ENCODE measurements at regions not wholly inside any gene's neighbourhood (a gene's known extent, or its start where the extent isn't known, plus 50 kb on each side); places are given as distances from the start of the nearest gene placed in this dataset.

GRCh38 chr21:41636636-41637630 is 129.0 kb upstream of the TMPRSS2 start:
- H3K4me1 Mint-ChIP-seq, result no peaks in the 10 kb centered on the region
- no peak overlapping the region for H3K27ac Mint-ChIP-seq
- CTCF ChIA-PET, result interaction anchor here (1.2 kb wide), 1 partner anchor 354 kb away, joined by 3 read pairs; no protein-coding TSS in a partner anchor
- no peak for DNase-seq
- H3K36me3 Mint-ChIP-seq, result no peaks in the 10 kb centered on the region
- H3K27me3 Mint-ChIP-seq, result peaks cover 37% of the 10 kb centered on the region
- H3K9me3 Mint-ChIP-seq, result no peaks in the 10 kb centered on the region
- H3K4me3 Mint-ChIP-seq, result no peak overlapping the region

GRCh38 chr21:41635874-41636273 is 127.9 kb upstream of the TMPRSS2 start:
- no peaks in the 10 kb centered on the region for H3K4me1 Mint-ChIP-seq
- no peak overlapping the region for H3K4me3 Mint-ChIP-seq
- no peak overlapping the region for H3K27ac Mint-ChIP-seq
- H3K36me3 Mint-ChIP-seq, result no peaks in the 10 kb centered on the region
- CTCF ChIA-PET, result no interaction called here
- no peak for DNase-seq
- H3K27me3 Mint-ChIP-seq, result peaks cover 29% of the 10 kb centered on the region
- H3K9me3 Mint-ChIP-seq, result no peaks in the 10 kb centered on the region

GRCh38 chr21:41634858-41635257 is 126.9 kb upstream of the TMPRSS2 start:
- DNase-seq, result no peak
- CTCF ChIA-PET, result interaction anchor here (0.9 kb wide), 1 partner anchor 182 kb away, joined by 3 read pairs; no protein-coding TSS in a partner anchor
- no peak overlapping the region for H3K27ac Mint-ChIP-seq
- no peak overlapping the region for H3K4me3 Mint-ChIP-seq
- no peaks in the 10 kb centered on the region for H3K9me3 Mint-ChIP-seq
- H3K4me1 Mint-ChIP-seq, result no peaks in the 10 kb centered on the region
- no peaks in the 10 kb centered on the region for H3K36me3 Mint-ChIP-seq
- H3K27me3 Mint-ChIP-seq, result peaks cover 20% of the 10 kb centered on the region

- Mint-ChIP-seq H3K4me1 (no peaks in the 10 kb centered on the region), H3K9me3 (no peaks in the 10 kb centered on the region), H3K27ac (no peak overlapping the region), H3K27me3 (peaks cover 14% of the 10 kb centered on the region), H3K36me3 (no peaks in the 10 kb centered on the region), H3K4me3 (no peak overlapping the region)
- CTCF ChIA-PET, result no interaction called here
- no peak for DNase-seq
Measured at GRCh38 chr21:41634211-41634694, 126.3 kb upstream of the TMPRSS2 start.

GRCh38 chr21:41633627-41634026 is 125.7 kb upstream of the TMPRSS2 start:
- no peak for DNase-seq
- no peaks in the 10 kb centered on the region for H3K36me3 Mint-ChIP-seq
- no peak overlapping the region for H3K4me3 Mint-ChIP-seq
- H3K4me1 Mint-ChIP-seq, result no peaks in the 10 kb centered on the region
- H3K9me3 Mint-ChIP-seq, result no peaks in the 10 kb centered on the region
- CTCF ChIA-PET, result no interaction called here
- H3K27me3 Mint-ChIP-seq, result peaks cover 13% of the 10 kb centered on the region
- H3K27ac Mint-ChIP-seq, result no peak overlapping the region

- H3K9me3 Mint-ChIP-seq, result no peaks in the 10 kb centered on the region
Measured at GRCh38 chr21:41632748-41633475, 125.0 kb upstream of the TMPRSS2 start.

GRCh38 chr21:41631564-41632461 is 123.9 kb upstream of the TMPRSS2 start:
- CTCF ChIA-PET, result no interaction called here
- Mint-ChIP-seq H3K4me3 (no peak overlapping the region), H3K9me3 (no peaks in the 10 kb centered on the region), H3K36me3 (no peaks in the 10 kb centered on the region), H3K27me3 (peaks cover 7% of the 10 kb centered on the region), H3K4me1 (no peaks in the 10 kb centered on the region), H3K27ac (no peak overlapping the region)
- DNase-seq, result no peak

More at GRCh38 chr21:41632748-41633475, 125.0 kb upstream of the TMPRSS2 start:
- Mint-ChIP-seq H3K27ac (no peak overlapping the region), H3K4me1 (no peaks in the 10 kb centered on the region), H3K4me3 (no peak overlapping the region), H3K36me3 (no peaks in the 10 kb centered on the region), H3K27me3 (peaks cover 7% of the 10 kb centered on the region)
- CTCF ChIA-PET, result no interaction called here
- no peak for DNase-seq

GRCh38 chr21:41630917-41631316 is 123.0 kb upstream of the TMPRSS2 start:
- Mint-ChIP-seq H3K27ac (no peak overlapping the region), H3K27me3 (peaks cover 7% of the 10 kb centered on the region), H3K9me3 (no peaks in the 10 kb centered on the region), H3K4me3 (no peak overlapping the region), H3K4me1 (no peaks in the 10 kb centered on the region), H3K36me3 (no peaks in the 10 kb centered on the region)
- DNase-seq, result no peak
- CTCF ChIA-PET, result no interaction called here

GRCh38 chr21:41630249-41630648 is 122.3 kb upstream of the TMPRSS2 start:
- Mint-ChIP-seq H3K36me3 (no peaks in the 10 kb centered on the region), H3K27ac (no peak overlapping the region), H3K9me3 (no peaks in the 10 kb centered on the region), H3K27me3 (peaks cover 12% of the 10 kb centered on the region), H3K4me1 (no peaks in the 10 kb centered on the region), H3K4me3 (no peak overlapping the region)
- no peak for DNase-seq
- CTCF ChIA-PET, result no interaction called here

- DNase-seq, result no peak
- peaks cover 16% of the 10 kb centered on the region for H3K27me3 Mint-ChIP-seq
- no peaks in the 10 kb centered on the region for H3K9me3 Mint-ChIP-seq
- H3K36me3 Mint-ChIP-seq, result no peaks in the 10 kb centered on the region
- H3K27ac Mint-ChIP-seq, result no peak overlapping the region
- H3K4me1 Mint-ChIP-seq, result no peaks in the 10 kb centered on the region
- CTCF ChIA-PET, result no interaction called here
- H3K4me3 Mint-ChIP-seq, result no peak overlapping the region
Measured at GRCh38 chr21:41628256-41628655, 120.3 kb upstream of the TMPRSS2 start.

- H3K27me3 Mint-ChIP-seq, result peaks cover 17% of the 10 kb centered on the region
- no peaks in the 10 kb centered on the region for H3K36me3 Mint-ChIP-seq
- H3K9me3 Mint-ChIP-seq, result no peaks in the 10 kb centered on the region
- H3K4me3 Mint-ChIP-seq, result no peak overlapping the region
- no peak for DNase-seq
- CTCF ChIA-PET, result no interaction called here
- no peaks in the 10 kb centered on the region for H3K4me1 Mint-ChIP-seq
- no peak overlapping the region for H3K27ac Mint-ChIP-seq
Measured at GRCh38 chr21:41627428-41627827, 119.5 kb upstream of the TMPRSS2 start.

- no peak overlapping the region for H3K27ac Mint-ChIP-seq
- DNase-seq, result no peak
- H3K27me3 Mint-ChIP-seq, result peaks cover 14% of the 10 kb centered on the region
- H3K4me3 Mint-ChIP-seq, result no peak overlapping the region
- H3K9me3 Mint-ChIP-seq, result no peaks in the 10 kb centered on the region
- CTCF ChIA-PET, result no interaction called here
- H3K4me1 Mint-ChIP-seq, result no peaks in the 10 kb centered on the region
- no peaks in the 10 kb centered on the region for H3K36me3 Mint-ChIP-seq
Measured at GRCh38 chr21:41626021-41626420, 118.1 kb upstream of the TMPRSS2 start.

GRCh38 chr21:41625428-41625827 is 117.5 kb upstream of the TMPRSS2 start:
- Mint-ChIP-seq H3K4me1 (no peaks in the 10 kb centered on the region), H3K36me3 (no peaks in the 10 kb centered on the region), H3K27ac (no peak overlapping the region), H3K9me3 (no peaks in the 10 kb centered on the region), H3K4me3 (no peak overlapping the region), H3K27me3 (peaks cover 14% of the 10 kb centered on the region)
- no peak for DNase-seq
- CTCF ChIA-PET, result no interaction called here

Measured in activated naive CD4-positive, alpha-beta T cell treated with anti-CD3 and anti-CD28 coated beads, Interleukin-2, amount 10 ng/mL, durations not matched to agents 7 days and 5 days (primary cell).